ENCODE measurements at regions not wholly inside any gene's neighbourhood (a gene's known extent, or its start where the extent isn't known, plus 50 kb on each side); places are given as distances from the start of the nearest gene placed in this dataset.

GRCh38 chr2:118333664-118334063 lies 245.4 kb downstream of the INSIG2 start:
- POLR2A ChIA-PET, result no interaction called here
- H4K20me1 ChIP-seq (ENCODE audit: insufficient read depth), result no peaks in the 10 kb centered on the region
- no peaks in the 10 kb centered on the region for H3K9me2 ChIP-seq
- TF ChIP-seq IRF3 (IDR thresholded peaks at IDR 0.05; ENCODE audit: low read depth, low read length) (no peak), EP300 (IDR thresholded peaks at IDR 0.05; ENCODE audit: borderline replicate concordance in 1 of 2, low read depth in 1 of 2, low read length in 1 of 2) (no peak), RCOR1 (IDR thresholded peaks at IDR 0.05; ENCODE audit: low read length) (no peak), MEF2A (IDR thresholded peaks at IDR 0.05; ENCODE audit: borderline replicate concordance, low read depth) (no peak), EZH2phosphoT487 (IDR thresholded peaks at IDR 0.05; ENCODE audit: borderline replicate concordance, low read depth) (no peak), SMC3 (IDR thresholded peaks at IDR 0.05; ENCODE audit: low read depth, low read length) (no peak), RXRA (IDR thresholded peaks at IDR 0.05; ENCODE audit: borderline replicate concordance, low read depth) (no peak), FOSL2 (IDR thresholded peaks at IDR 0.05; ENCODE audit: borderline replicate concordance, low read depth) (no peak), TCF12 (IDR thresholded peaks at IDR 0.05) (no peak), MAX (IDR thresholded peaks at IDR 0.05; ENCODE audit: low read depth) (no peak), FOXJ3 (CRISPR knock-in tag; IDR thresholded peaks at IDR 0.05) (no peak), GATA2 (CRISPR knock-in tag; IDR thresholded peaks at IDR 0.05) (no peak)
- no peaks in the 10 kb centered on the region for H3K9me3 ChIP-seq
- no peaks in the 10 kb centered on the region for H3K79me2 ChIP-seq (ENCODE audit: insufficient read depth)
- peaks cover 13% of the 10 kb centered on the region; the same call in 1 of the 2 replicates for H3K27me3 ChIP-seq (ENCODE audit: insufficient read depth)
- no peak for DNase-seq
- H3K4me2 ChIP-seq, result no peak overlapping the region
- no peak overlapping the region for H2AFZ ChIP-seq (ENCODE audit: low read depth)
- no peaks in the 10 kb centered on the region for H3K4me1 ChIP-seq (ENCODE audit: control insufficient read depth in 1 of 2, insufficient read depth in 2 of 2, low read depth in 1 of 2, low read length in 1 of 2)
- no peak overlapping the region for H3K9ac ChIP-seq
- CTCF ChIA-PET, result interaction anchor here (1.1 to 1.4 kb wide), 2 partner anchors 112 to 522 kb away, joined by 3 to 4 read pairs; no protein-coding TSS in a partner anchor
- no peaks in the 10 kb centered on the region for H3F3A ChIP-seq (replicated peaks; ENCODE audit: insufficient read depth)
- no peaks in the 10 kb centered on the region for H3K36me3 ChIP-seq (replicated peaks in 1 of 2; ENCODE audit: control insufficient read depth in 1 of 2, insufficient read depth in 2 of 2, low read length in 1 of 2)
- H3K4me3 ChIP-seq (ENCODE audit: low read depth in 2 of 2, low read length in 1 of 2), result no peak overlapping the region
- no peak overlapping the region for H3K27ac ChIP-seq (ENCODE audit: low read depth in 2 of 2, low read length in 1 of 2)

- no peaks in the 10 kb centered on the region for H3F3A ChIP-seq (replicated peaks; ENCODE audit: insufficient read depth)
- ChIA-PET CTCF (no interaction called here), POLR2A (no interaction called here)
- no peaks in the 10 kb centered on the region for H3K9me3 ChIP-seq
- no peaks in the 10 kb centered on the region; the same call in 1 of the 2 replicates for H3K27me3 ChIP-seq (ENCODE audit: insufficient read depth)
- TF ChIP-seq FOXJ3 (CRISPR knock-in tag; IDR thresholded peaks at IDR 0.05), result no peak
- no peak for TF ChIP-seq MXI1 (IDR thresholded peaks at IDR 0.05; ENCODE audit: low read depth, low read length)
- no peak for TF ChIP-seq TAF1 (IDR thresholded peaks at IDR 0.05; ENCODE audit: borderline replicate concordance, low read depth, low read length)
- no peak for TF ChIP-seq MEF2A (IDR thresholded peaks at IDR 0.05; ENCODE audit: borderline replicate concordance, low read depth)
- TF ChIP-seq TCF12 (IDR thresholded peaks at IDR 0.05), result no peak
- no peak for TF ChIP-seq TEAD4 (IDR thresholded peaks at IDR 0.05; ENCODE audit: borderline replicate concordance, insufficient read depth)
- no peak for TF ChIP-seq MAX (IDR thresholded peaks at IDR 0.05; ENCODE audit: low read depth)
- no peak for TF ChIP-seq YY1 (IDR thresholded peaks at IDR 0.05; ENCODE audit: low read depth)
- no peak for TF ChIP-seq GATA2 (CRISPR knock-in tag; IDR thresholded peaks at IDR 0.05)
- TF ChIP-seq IRF3 (IDR thresholded peaks at IDR 0.05; ENCODE audit: low read depth, low read length), result no peak
- no peak for TF ChIP-seq GABPA (IDR thresholded peaks at IDR 0.05; ENCODE audit: low read depth)
- no peak for TF ChIP-seq SIN3A (IDR thresholded peaks at IDR 0.05; ENCODE audit: borderline replicate concordance, low read depth, low read length)
- no peak for TF ChIP-seq CTCF (IDR thresholded peaks at IDR 0.05)
- no peak for TF ChIP-seq FOXM1 (IDR thresholded peaks at IDR 0.05; ENCODE audit: low read depth)
- TF ChIP-seq EZH2phosphoT487 (IDR thresholded peaks at IDR 0.05; ENCODE audit: borderline replicate concordance, low read depth), result no peak
- no peak for TF ChIP-seq RXRA (IDR thresholded peaks at IDR 0.05; ENCODE audit: borderline replicate concordance, low read depth)
- no peak overlapping the region for H3K4me2 ChIP-seq
- no peaks in the 10 kb centered on the region for H3K9me2 ChIP-seq
- H3K27ac ChIP-seq (ENCODE audit: low read depth in 2 of 2, low read length in 1 of 2), result no peak overlapping the region
- no peaks in the 10 kb centered on the region for H3K36me3 ChIP-seq (replicated peaks in 1 of 2; ENCODE audit: control insufficient read depth in 1 of 2, insufficient read depth in 2 of 2, low read length in 1 of 2)
- no peak overlapping the region for H2AFZ ChIP-seq (ENCODE audit: low read depth)
- H3K79me2 ChIP-seq (ENCODE audit: insufficient read depth), result no peaks in the 10 kb centered on the region
- WGBS (ENCODE audit: low lambda C conversion rate), result 19% methylated on average over 5 of the region's 6 CpGs
- H3K9ac ChIP-seq, result no peak overlapping the region
- no peaks in the 10 kb centered on the region for H3K4me1 ChIP-seq (ENCODE audit: control insufficient read depth in 1 of 2, insufficient read depth in 2 of 2, low read depth in 1 of 2, low read length in 1 of 2)
- no peak overlapping the region for H3K4me3 ChIP-seq (ENCODE audit: low read depth in 2 of 2, low read length in 1 of 2)
- no peaks in the 10 kb centered on the region for H4K20me1 ChIP-seq (ENCODE audit: insufficient read depth)
- DNase-seq, result no peak
These were observed 237.2 kb downstream of the INSIG2 start for GRCh38 chr2:118325321-118325955.
